T-helper 1 cell treated with Interleukin-12 subunit alpha and Interleukin-12 subunit beta and Interleukin-4 antibody, amounts not matched to agents 30 μg/mL and 1 μg/mL, for 36 hours (primary cell): ENCODE measurements at regions not wholly inside any gene's neighbourhood (a gene's known extent, or its start where the extent isn't known, plus 50 kb on each side); places are given as distances from the start of the nearest gene placed in this dataset.

ENCODE experiments used
- H3K27ac Mint-ChIP-seq: one replicate; pipeline ENCODE4 v1.8.0; 2021; ENCODE audit warnings: mild to moderate bottlenecking, mixed read lengths
- H3K27me3 Mint-ChIP-seq: one replicate; pipeline ENCODE4 v1.8.0; 2021; ENCODE audit warnings: low read depth, mixed read lengths
- H3K36me3 Mint-ChIP-seq: one replicate; pipeline ENCODE4 v1.8.0; 2021; ENCODE audit warnings: low read depth, mixed read lengths
- H3K4me1 Mint-ChIP-seq: one replicate; pipeline ENCODE4 v1.8.0; 2021; ENCODE audit warnings: low read depth, mixed read lengths
- H3K4me3 Mint-ChIP-seq: one replicate; pipeline ENCODE4 v1.8.0; 2021; ENCODE audit warnings: mild to moderate bottlenecking, moderate library complexity, mixed read lengths
- H3K9me3 Mint-ChIP-seq: one replicate; pipeline ENCODE4 v1.8.0; 2021; ENCODE audit warnings: mixed read lengths

DNA sequence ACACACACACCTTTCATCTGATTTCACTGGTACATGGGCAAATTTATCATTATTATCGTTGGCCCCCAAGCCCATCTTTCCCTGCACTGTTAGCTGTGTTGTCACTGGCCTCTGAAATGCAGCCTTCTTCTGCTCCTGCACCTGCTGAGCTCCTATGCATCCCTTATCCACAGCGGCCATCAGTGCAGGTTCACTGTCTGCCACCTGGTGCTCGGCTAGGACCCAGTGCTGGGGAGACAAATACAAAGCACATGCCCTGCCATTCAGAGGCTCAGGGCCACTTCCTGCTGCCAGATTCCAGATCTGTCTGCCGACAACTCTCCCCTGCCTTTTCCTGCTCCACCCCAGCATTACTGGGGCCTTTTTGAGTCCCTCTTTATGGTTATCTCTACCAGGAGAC, 1205.4 kb downstream of the TBC1D22A start:
- Mint-ChIP-seq H3K27me3 (no peaks in the 10 kb centered on the region), H3K9me3 (no peaks in the 10 kb centered on the region), H3K4me3 (no peak overlapping the region), H3K36me3 (no peaks in the 10 kb centered on the region), H3K4me1 (no peaks in the 10 kb centered on the region), H3K27ac (no peak overlapping the region)

DNA sequence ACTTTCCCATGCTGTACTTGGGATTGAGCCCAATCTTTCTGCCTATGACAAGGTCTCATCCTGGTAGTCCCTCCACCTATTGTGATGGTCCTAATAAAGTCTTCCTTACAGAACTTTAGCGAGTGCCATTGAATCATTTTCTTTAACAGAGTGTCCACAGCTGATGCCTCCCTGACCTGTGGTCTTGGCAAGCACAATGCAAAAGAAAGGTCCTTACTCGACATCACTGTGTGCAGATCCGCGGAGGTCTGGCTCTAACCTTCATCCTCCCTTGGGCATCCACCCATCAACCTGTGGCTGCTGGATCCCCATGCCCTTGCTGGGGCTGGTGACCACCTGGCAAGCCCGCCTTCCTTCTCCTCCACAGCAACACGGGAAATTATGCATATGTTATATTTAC, 1203.9 kb downstream of the TBC1D22A start:
- Mint-ChIP-seq H3K27ac (no peak overlapping the region), H3K27me3 (no peaks in the 10 kb centered on the region), H3K4me1 (no peaks in the 10 kb centered on the region), H3K4me3 (no peak overlapping the region), H3K36me3 (no peaks in the 10 kb centered on the region), H3K9me3 (no peaks in the 10 kb centered on the region)

DNA sequence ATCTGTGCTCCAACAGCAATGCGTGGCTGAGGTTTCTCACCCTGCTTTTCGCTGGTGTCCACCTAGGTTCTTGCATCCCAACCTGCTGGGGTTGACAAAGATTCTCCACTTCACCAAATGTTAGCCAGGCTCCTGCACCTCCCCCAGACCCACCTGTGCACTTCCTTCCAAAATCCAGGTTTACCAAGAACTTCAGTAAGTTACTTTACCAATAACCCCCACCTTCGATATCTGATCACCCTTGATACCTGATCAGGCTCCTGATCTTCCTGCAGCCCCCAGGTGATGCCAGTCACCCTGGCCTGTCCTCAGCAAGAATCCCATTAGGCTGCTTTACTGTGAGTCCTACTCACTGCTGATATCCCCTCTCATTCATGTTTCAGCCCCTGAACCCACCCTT, 1203.4 kb downstream of the TBC1D22A start:
- Mint-ChIP-seq H3K4me1 (no peaks in the 10 kb centered on the region), H3K27me3 (no peaks in the 10 kb centered on the region), H3K9me3 (no peaks in the 10 kb centered on the region), H3K4me3 (no peak overlapping the region), H3K27ac (no peak overlapping the region), H3K36me3 (no peaks in the 10 kb centered on the region)

GRCh38 chr22:47965066-47965465, 1202.6 kb downstream of the TBC1D22A start:
- Mint-ChIP-seq H3K4me1 (no peaks in the 10 kb centered on the region), H3K9me3 (no peaks in the 10 kb centered on the region), H3K27me3 (no peaks in the 10 kb centered on the region), H3K27ac (no peak overlapping the region), H3K36me3 (no peaks in the 10 kb centered on the region), H3K4me3 (no peak overlapping the region)

DNA sequence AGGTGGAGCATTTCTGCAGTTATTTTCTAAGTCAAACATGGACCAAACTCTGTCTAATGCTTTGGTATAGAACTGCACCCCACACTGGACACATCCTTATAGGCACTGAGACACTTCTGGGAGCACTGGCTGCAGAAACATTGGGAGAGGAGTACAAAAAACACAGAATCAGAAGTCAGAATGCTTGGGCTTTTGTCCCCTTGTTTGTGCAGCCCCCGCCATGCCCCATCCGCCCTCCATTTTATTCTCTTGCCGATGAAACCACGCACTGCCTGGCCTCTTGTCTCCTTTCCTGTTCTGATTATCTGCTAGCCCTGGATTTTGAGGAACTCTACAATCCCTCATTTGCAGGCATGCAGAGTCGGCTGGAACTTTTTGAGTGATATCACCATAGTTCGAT, 1201.2 kb downstream of the TBC1D22A start:
- no peak overlapping the region for H3K27ac Mint-ChIP-seq
- no peaks in the 10 kb centered on the region for H3K9me3 Mint-ChIP-seq
- H3K4me1 Mint-ChIP-seq = no peaks in the 10 kb centered on the region
- no peaks in the 10 kb centered on the region for H3K27me3 Mint-ChIP-seq
- no peak overlapping the region for H3K4me3 Mint-ChIP-seq
- H3K36me3 Mint-ChIP-seq = no peaks in the 10 kb centered on the region

GRCh38 chr22:47957649-47958048, 1195.2 kb downstream of the TBC1D22A start:
- no peaks in the 10 kb centered on the region for H3K4me1 Mint-ChIP-seq
- H3K4me3 Mint-ChIP-seq = no peak overlapping the region
- no peaks in the 10 kb centered on the region for H3K9me3 Mint-ChIP-seq
- H3K36me3 Mint-ChIP-seq = no peaks in the 10 kb centered on the region
- H3K27me3 Mint-ChIP-seq = no peaks in the 10 kb centered on the region
- H3K27ac Mint-ChIP-seq = no peak overlapping the region

DNA sequence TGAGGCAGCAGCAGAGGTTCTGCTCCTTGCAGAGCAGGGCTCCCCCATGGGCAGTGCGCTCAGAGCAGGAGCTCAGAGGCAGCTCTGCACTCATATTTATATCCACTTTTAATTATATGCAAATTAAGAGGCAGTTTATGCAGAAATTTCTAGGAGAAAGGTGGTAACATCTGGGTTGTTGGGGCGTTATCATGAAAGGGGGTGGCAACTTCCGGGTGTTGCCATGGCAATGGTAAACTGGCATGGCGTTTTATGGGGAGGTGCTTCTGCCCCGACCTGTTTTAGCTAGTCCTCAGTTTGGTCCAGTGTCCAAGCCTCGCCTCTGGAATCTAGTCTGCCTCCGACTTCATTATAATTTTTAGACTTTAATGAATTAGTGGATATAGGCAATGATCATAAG, 1191.7 kb downstream of the TBC1D22A start:
- H3K36me3 Mint-ChIP-seq = no peaks in the 10 kb centered on the region
- no peaks in the 10 kb centered on the region for H3K4me1 Mint-ChIP-seq
- no peaks in the 10 kb centered on the region for H3K27me3 Mint-ChIP-seq
- no peak overlapping the region for H3K4me3 Mint-ChIP-seq
- peaks cover 15% of the 10 kb centered on the region for H3K9me3 Mint-ChIP-seq
- no peak overlapping the region for H3K27ac Mint-ChIP-seq

- H3K9me3 Mint-ChIP-seq = peaks cover 8% of the 10 kb centered on the region
- no peak overlapping the region for H3K4me3 Mint-ChIP-seq
- H3K27ac Mint-ChIP-seq = no peak overlapping the region
- no peaks in the 10 kb centered on the region for H3K27me3 Mint-ChIP-seq
- no peaks in the 10 kb centered on the region for H3K4me1 Mint-ChIP-seq
- H3K36me3 Mint-ChIP-seq = no peaks in the 10 kb centered on the region
These were observed 1182.5 kb downstream of the TBC1D22A start for GRCh38 chr22:47944941-47945340.

DNA sequence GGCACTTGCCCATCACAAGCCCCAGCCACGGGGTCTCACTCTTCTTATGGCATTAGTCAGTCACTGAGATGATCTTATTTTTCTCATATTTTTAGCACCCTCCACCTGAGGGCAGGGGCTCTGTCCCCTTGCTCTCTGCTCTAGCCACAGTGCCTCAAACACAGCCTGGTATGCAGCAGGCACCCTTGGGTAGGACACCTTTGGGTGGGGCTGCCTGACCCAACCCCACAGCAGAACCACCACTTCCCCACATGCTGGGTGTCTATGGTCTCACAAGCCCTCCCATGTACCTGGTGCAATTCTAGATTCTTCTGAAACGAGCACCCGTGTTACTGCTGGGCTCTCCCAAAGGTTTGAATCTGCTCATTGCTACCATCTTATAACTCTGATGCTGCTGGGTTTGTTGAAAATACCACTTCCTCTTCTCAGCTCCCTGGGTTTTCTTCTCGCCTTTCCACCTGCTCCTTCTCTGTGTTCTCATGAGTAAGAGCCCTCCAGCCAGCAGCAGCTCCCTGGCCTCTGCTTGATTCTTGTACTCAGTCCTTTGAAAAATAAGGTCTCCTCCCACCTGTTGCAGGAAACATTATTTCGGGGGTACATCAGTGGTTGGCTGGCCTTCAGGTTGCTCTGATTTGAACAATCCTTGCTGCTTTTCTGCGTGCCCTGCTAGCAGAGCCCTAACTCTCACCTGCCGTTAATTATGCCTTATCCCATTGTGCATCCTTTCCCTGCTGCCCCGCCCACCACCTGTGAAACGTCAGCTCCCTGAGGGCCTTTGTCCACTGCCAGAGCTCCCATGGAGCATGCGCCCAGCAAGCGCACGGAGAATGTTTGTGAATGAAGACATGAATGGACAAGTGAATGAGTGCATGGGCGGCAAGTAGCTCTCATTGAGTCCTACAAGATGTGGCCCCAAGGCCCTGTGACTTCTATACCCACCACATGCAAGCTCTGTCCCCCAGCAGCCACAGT, 1181.6 kb downstream of the TBC1D22A start:
- Mint-ChIP-seq H3K27ac (no peak overlapping the region), H3K4me1 (no peaks in the 10 kb centered on the region), H3K27me3 (no peaks in the 10 kb centered on the region), H3K4me3 (no peak overlapping the region), H3K9me3 (no peaks in the 10 kb centered on the region), H3K36me3 (no peaks in the 10 kb centered on the region)

GRCh38 chr22:47940211-47940610, 1177.8 kb downstream of the TBC1D22A start:
- H3K27me3 Mint-ChIP-seq = no peaks in the 10 kb centered on the region
- peaks cover 4% of the 10 kb centered on the region for H3K9me3 Mint-ChIP-seq
- no peak overlapping the region for H3K4me3 Mint-ChIP-seq
- no peaks in the 10 kb centered on the region for H3K4me1 Mint-ChIP-seq
- no peak overlapping the region for H3K27ac Mint-ChIP-seq
- H3K36me3 Mint-ChIP-seq = no peaks in the 10 kb centered on the region

DNA sequence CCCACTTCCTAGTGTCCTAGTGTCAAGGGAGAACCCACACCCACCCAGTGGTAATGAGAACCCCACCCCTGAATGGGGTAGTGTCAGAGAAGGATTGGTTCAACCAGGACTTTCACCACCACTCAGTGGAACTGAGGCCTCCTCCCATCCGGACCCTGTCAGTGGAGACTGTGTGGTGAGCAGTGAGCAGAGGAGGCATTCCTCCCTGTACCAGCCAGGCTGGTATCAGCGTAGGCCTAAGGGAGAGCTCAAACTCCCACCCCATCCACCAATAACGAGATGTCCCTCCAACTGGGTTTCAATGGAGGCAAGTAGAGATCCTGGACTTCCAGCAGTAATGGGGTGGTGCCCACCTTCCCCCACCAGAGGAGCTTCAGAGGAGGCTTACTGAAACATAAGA, 1171.4 kb downstream of the TBC1D22A start:
- H3K4me1 Mint-ChIP-seq = no peaks in the 10 kb centered on the region
- H3K27me3 Mint-ChIP-seq = no peaks in the 10 kb centered on the region
- H3K4me3 Mint-ChIP-seq = no peak overlapping the region
- no peak overlapping the region for H3K27ac Mint-ChIP-seq
- no peaks in the 10 kb centered on the region for H3K36me3 Mint-ChIP-seq
- H3K9me3 Mint-ChIP-seq = peaks cover 4% of the 10 kb centered on the region

GRCh38 chr22:47933226-47933625, 1170.8 kb downstream of the TBC1D22A start:
- Mint-ChIP-seq H3K27me3 (no peaks in the 10 kb centered on the region), H3K36me3 (no peaks in the 10 kb centered on the region), H3K4me1 (no peaks in the 10 kb centered on the region), H3K4me3 (no peak overlapping the region), H3K9me3 (peaks cover 4% of the 10 kb centered on the region), H3K27ac (no peak overlapping the region)

GRCh38 chr22:47929646-47930185, 1167.3 kb downstream of the TBC1D22A start:
- Mint-ChIP-seq H3K4me1 (no peaks in the 10 kb centered on the region), H3K4me3 (no peak overlapping the region), H3K36me3 (no peaks in the 10 kb centered on the region), H3K27ac (no peak overlapping the region), H3K27me3 (no peaks in the 10 kb centered on the region), H3K9me3 (no peaks in the 10 kb centered on the region)

- Mint-ChIP-seq H3K27me3 (no peaks in the 10 kb centered on the region), H3K9me3 (no peaks in the 10 kb centered on the region)
These were observed 1166.6 kb downstream of the TBC1D22A start for GRCh38 chr22:47929073-47929472.

DNA sequence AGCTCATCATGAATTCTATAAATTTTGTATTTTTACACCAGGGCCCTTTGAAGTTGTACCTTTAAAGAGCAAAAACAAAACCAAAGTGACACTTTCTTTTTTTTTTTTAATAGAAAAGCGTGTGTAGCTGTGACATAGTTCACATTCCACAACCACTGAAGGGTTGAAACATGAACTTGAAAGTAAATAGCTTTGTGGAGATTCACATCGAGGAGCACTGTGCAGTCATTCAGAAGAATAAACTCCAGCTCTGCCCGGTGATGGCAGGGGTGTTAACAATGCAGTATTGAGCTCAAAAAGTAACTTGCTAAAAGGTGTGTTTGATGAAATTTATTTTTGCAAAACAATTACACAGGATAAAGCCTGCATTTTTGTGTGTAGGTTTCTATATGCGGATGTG, 1166.2 kb downstream of the TBC1D22A start:
- Mint-ChIP-seq H3K4me1 (no peaks in the 10 kb centered on the region), H3K36me3 (no peaks in the 10 kb centered on the region), H3K4me3 (no peak overlapping the region), H3K9me3 (no peaks in the 10 kb centered on the region), H3K27me3 (no peaks in the 10 kb centered on the region), H3K27ac (no peak overlapping the region)

More at GRCh38 chr22:47929073-47929472, 1166.6 kb downstream of the TBC1D22A start:
- Mint-ChIP-seq H3K4me3 (no peak overlapping the region), H3K27ac (no peak overlapping the region), H3K4me1 (no peaks in the 10 kb centered on the region), H3K36me3 (no peaks in the 10 kb centered on the region)
